Endometrial microvascular endothelial cells (primary cell): ENCODE measurements at regions not wholly inside any gene's neighbourhood (a gene's known extent, or its start where the extent isn't known, plus 50 kb on each side); places are given as distances from the start of the nearest gene placed in this dataset.

Experiments used
- in situ Hi-C: cut with HindIII; loops from 2 replicates; pipeline ENCODE4 v1.10.0; 2017; ENCODE audit warnings: low sequenced_read_pairs, low pct_unique_long_range_greater_than_20kb; ENCODE audit errors: inconsistent ontology term

GRCh38 chr5:167894631-167895472 lies 396.6 kb upstream of the WWC1 start:
- in situ Hi-C loops: no loop called here

DNA sequence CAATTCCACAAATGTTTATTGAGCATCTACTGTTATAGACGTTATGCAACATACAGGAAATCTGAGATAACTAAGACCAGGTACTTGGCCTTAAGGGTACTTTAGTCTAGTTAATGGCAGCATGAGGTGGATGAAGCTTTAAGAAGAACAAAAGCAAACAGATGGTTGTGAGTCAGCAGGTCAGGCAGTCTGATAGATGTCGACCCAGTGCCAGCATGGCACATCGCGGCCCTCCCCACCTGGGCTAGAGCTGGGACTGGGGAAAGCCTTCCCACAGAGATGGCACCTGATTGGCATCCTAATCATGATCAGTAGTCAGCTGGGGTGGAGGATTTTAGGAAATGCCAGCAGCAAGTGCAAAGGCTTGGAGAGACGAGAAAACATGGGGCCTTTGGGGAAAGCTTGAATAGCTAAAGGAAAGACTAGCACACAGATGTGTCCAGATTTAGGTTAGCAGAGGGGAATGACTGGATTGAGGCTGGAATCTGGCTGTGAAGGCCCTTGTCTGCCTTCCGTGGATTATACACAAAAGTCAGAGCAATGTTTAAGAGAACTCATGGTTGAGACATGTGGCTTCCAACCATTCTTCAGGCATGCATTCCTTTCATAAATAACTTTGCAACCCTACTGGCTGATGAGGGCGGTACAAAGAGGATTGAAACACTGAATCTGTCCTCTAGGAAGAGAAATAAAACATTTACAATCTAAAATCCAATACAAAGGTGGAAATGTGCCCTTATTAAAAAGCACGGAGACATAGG lies 395.4 kb upstream of the WWC1 start:
- in situ Hi-C loops: no loop called here

DNA sequence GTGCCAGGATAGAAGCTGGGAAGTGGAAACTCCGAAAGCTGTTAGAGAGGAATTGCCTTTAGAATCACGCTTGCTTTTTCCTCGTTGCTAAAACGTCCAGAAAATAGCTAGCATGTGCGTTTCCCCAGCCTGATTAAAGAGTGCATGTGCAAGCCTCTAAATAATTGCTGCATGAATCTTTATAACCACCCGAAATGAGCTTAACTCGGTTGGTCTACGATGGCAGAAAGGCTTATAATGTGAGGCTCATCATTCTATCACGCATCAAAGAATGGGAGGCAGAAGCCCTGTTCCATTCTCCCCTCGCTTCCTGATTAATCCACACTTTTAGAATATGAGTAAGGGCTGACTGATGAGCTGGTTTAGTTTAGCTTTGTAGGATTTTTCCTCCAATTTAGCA lies 394.6 kb upstream of the WWC1 start:
- in situ Hi-C loops: no loop called here

GRCh38 chr5:167897371-167897770 lies 394.1 kb upstream of the WWC1 start:
- in situ Hi-C loops: no loop called here

DNA sequence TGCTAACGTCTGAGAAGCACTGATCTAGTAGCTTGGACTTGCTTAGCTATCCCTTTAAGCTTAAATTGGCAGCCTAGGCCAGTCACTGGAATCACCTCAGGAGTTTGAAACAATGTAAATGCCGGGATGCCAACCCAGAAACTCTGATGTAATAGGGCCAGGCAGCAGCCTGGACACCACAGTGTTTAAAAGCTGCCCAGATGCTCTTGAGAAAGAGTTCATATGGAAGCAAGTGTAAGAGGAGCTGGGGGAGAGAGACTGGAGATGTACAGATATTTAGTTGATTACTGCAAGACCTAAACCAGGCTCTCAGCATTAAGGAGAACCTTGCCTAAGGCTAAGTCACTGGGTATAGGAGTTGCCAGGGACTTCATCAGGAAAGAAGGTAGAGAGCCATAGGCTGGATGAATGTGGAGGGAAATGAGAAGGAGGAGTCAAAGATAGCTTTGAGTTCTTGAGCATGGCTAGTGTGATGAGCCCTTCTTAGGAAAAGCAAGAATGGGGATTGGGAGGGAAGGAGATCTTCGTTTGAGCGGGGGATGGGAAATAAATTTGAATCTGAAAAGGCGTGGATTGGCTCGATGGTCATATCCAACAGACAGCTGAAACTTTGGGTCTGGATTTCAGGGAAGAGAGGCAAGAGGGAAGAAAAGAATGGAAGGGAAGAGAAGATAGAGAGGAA lies 392.9 kb upstream of the WWC1 start:
- in situ Hi-C loops: no loop called here

GRCh38 chr5:167899490-167900070 lies 391.9 kb upstream of the WWC1 start:
- in situ Hi-C loops: no loop called here

- in situ Hi-C loops: no loop called here
These were observed 391.0 kb upstream of the WWC1 start for GRCh38 chr5:167900340-167900935.

DNA sequence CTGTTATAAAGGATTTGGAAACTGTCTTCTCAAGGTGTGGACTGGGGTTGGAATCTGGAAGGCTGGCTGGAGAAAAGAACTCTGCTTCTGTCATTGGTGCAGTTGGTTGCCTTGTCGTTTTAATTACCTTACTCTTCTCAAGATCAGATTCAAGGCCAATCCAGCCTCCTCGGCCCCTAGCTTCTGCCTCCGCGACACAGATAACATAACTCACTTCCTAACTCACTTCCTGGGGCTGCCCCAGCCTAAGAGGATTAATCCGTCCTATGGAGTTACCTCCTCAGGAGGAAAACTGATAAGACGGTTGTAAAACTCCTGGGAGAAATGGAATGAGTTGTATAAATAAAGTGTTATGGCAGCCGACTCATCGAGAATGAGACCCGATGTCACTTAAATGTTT lies 389.1 kb upstream of the WWC1 start:
- in situ Hi-C loops: no loop called here

- in situ Hi-C loops: no loop called here
These were observed 388.2 kb upstream of the WWC1 start for GRCh38 chr5:167903243-167903642.

GRCh38 chr5:167903659-167904058 lies 387.8 kb upstream of the WWC1 start:
- in situ Hi-C loops: no loop called here

DNA sequence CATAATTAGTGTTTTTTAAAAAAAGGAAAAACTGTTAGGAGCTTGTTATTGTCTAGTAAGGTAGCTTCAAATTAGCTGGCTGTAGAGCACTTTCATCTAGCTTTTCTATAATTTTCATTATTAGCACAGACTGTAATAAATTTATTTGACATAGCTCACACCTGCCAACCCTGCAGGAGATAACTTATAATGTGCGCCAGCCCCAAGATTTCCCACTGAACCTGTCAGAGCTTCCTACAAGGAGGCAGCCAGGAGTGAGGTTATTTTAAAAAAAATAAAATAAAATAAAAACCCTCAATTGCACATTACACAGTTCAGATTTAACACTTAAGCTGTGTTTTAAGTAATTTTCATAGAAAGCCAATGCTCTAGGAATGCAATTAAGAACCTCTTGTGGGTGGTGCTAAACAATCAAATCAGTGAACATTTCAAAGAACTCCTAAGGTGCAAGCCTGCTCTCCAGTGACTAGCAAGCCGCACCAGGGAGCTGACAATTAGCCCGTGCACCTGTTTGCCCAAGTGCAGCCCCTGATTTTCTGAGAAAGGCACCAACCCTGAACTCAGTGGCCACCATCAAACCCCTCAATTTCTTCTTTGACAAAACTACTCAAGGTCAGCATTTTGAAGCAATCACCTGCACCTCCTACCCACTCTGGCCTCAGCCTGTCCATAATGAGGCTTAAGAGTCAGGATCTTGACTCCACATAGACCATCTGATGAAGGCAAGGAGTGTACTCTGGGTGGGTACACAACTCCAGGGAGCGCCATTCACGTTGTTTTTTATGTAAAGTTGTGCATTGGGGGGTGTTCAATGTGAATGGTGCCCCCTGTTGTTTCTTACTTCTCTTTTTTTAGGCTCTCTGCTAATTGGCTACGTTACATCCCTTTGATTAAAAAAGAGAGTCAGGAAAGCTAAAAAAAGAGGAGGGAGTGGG lies 385.3 kb upstream of the WWC1 start:
- in situ Hi-C loops: no loop called here

- in situ Hi-C loops: no loop called here
These were observed 382.8 kb upstream of the WWC1 start for GRCh38 chr5:167908606-167909005.

DNA sequence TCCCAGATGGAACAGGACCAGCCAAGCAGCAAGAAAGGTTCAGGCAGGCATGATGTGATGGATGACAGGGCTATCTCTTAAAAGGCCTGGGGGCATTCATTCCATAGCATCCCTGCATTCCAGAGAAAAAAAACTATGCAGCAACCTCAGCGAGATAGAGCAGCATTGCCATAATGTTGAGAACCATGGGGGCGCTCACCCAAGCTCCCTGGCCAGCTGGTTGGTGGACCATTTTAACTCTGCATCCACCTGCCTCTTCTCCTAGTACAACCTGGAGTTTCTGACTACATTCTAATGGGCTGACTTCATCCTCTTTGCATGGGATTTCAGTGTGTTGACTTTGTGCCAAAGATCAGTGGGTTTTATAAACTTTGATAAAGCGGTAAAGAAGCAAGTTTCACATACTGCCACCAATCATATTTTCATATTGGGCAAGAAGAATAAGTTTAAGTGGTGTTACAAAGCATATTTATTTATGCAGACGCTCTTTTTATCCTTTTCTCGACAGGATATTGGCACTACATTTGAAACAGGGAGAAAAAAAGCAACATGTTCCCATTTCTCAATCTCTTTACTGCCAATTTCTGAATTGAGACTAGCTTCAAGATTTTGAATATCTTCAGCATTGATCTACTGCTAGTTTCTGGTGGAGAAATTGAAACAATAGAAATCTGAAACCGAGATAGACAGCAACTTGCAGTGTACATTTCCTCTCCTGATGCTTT lies 378.3 kb upstream of the WWC1 start:
- in situ Hi-C loops: no loop called here

DNA sequence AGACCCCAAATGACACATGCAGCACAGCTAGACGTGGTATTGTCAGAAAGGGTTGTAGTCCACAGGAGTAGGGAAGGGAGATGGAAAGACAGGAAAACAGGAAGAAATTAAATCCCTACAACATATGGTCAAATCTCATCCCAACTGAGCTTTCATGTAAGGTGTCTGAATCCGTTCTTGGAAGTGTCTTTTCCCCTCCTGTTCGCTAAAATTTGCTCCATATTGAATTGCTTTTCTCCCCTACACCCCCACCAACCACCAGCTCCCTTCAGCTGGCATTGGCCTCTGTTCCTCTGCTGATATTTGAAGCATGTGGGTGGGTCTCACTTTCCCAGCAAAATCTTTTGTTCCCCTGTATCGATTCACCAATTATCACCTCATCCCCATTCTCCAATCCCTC lies 376.2 kb upstream of the WWC1 start:
- in situ Hi-C loops: no loop called here

- in situ Hi-C loops: no loop called here
These were observed 375.2 kb upstream of the WWC1 start for GRCh38 chr5:167916261-167916691.

DNA sequence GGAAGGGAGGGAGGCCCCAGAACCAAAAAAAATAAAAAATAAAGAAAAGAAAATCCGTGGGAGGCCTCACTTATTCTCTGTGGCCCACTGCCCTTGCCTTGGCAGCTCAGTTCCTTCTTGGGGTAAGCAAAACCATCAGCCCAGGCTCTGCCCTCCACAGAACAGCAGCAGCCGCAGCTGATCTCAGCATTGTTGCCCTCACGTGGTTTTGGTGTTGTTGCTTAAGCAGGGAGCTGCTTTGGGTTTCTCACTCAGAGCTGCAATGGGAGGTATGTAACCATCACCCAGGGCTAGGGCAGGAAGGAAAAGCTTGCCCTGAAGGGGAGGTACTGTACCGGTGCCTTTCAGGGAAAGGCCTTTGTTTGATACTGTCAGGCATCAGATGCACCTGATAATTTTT lies 374.7 kb upstream of the WWC1 start:
- in situ Hi-C loops: no loop called here

DNA sequence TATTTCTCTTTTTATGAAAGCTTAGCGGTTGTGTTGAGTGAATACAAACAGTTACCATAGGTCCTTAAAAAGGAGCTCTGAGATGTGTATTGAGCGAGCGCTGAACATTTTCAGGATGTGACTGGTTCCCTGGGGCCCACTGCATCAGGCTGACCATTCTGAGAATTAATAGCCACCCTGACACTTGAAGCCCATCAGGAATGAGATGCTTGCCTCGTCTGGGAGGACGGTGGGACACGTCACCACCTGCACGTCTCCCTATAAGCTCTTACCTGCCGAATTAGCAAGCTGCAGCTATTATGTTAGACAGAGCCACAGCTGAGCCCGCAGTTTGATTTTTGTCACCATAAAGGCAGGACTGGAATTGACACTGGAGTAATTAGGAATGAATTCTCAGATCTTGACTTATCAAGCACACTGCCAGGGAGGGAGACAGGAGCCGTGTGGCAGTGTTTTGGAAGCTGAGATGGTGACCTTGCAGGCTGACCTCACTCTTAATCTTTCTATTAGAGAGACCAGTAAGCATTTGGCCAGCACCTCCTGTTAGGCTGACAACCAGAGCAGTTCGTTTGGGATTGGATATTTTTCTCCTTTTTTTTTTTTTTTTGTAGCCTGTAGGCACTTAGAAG lies 373.1 kb upstream of the WWC1 start:
- in situ Hi-C loops: no loop called here
